DND-41 (cell line): ENCODE measurements at regions not wholly inside any gene's neighbourhood (a gene's known extent, or its start where the extent isn't known, plus 50 kb on each side); places are given as distances from the start of the nearest gene placed in this dataset.

Experiments used
- CTCF ChIP-seq: IDR thresholded peaks from 2 replicates; pipeline ENCODE4 v1.5.1; 2012; ENCODE audit warnings: borderline replicate concordance, low read length, moderate library complexity, mild to moderate bottlenecking; ENCODE audit not compliant: poor library complexity, severe bottlenecking; ENCODE audit errors: extremely low read depth
- EZH2 ChIP-seq: IDR thresholded peaks from 3 replicates; pipeline ENCODE4 v1.6.1; 2012; ENCODE audit warnings: borderline replicate concordance, low read depth, mild to moderate bottlenecking, moderate library complexity, low read length, inconsistent platforms; ENCODE audit not compliant: severe bottlenecking

DNA sequence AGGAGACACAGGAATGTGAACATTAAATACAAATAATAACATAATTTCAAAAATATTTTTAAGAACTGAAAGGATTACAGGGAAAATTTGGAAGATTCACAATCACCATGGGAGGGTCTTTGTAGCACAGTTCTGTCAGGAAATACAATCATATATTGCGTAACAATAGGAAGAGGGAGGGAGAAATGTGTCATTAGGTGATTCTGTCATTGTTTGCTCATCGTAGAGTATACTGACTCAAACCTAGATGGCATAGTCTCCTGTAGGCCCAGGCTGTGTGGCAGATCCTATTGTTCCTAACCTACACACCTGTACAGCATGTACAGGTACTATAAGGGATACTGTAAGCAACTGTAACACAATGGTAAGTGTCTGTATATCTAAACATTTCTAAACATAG, 330.4 kb downstream of the BRD1 start:
- TF ChIP-seq CTCF (no peak), EZH2 (no peak)
